CD14-positive monocyte (primary cell): ENCODE measurements at regions not wholly inside any gene's neighbourhood (a gene's known extent, or its start where the extent isn't known, plus 50 kb on each side); places are given as distances from the start of the nearest gene placed in this dataset.

Experiments used
- DNase-seq, 3 donors: peaks; one replicate each; pipeline ENCODE4 v3.0.0-alpha.2; 2011 to 2022
- H2AFZ ChIP-seq: 2 replicates; pipeline ENCODE4 v1.6.0; 2012; ENCODE audit warnings: mild to moderate bottlenecking, low read depth, low read length, inconsistent platforms; ENCODE audit not compliant: insufficient read depth, poor library complexity, severe bottlenecking
- H3K27ac ChIP-seq, 2 donors: 1 replicate in 1 of 2; 2 replicates in 1 of 2; pipeline ENCODE4 v1.5.1; 2012 to 2013; ENCODE audit warnings: low read length in 2 of 2, control low read depth in 1 of 2, inconsistent platforms in 1 of 2, low read depth in 1 of 2, mild to moderate bottlenecking in 1 of 2
- H3K27me3 ChIP-seq, 2 donors: one replicate each; pipeline versions ENCODE4 v1.6.0 to v1.6.1; 2011 to 2013; ENCODE audit warnings: low read length in 2 of 2; ENCODE audit not compliant: control insufficient read depth in 2 of 2, insufficient read depth in 2 of 2
- H3K36me3 ChIP-seq, 2 donors: replicated peaks in 1 of 2; 1 replicate in 1 of 2; 2 replicates in 1 of 2; pipeline versions ENCODE4 v1.5.1 to v1.6.1; 2012 to 2013; ENCODE audit warnings: low read length in 2 of 2, control low read depth in 1 of 2, inconsistent platforms in 1 of 2, mild to moderate bottlenecking in 1 of 2; ENCODE audit not compliant: insufficient read depth in 2 of 2, control insufficient read depth in 1 of 2
- H3K4me1 ChIP-seq, 2 donors: 1 replicate in 1 of 2; 2 replicates in 1 of 2; pipeline versions ENCODE4 v1.5.1 to v1.6.1; 2012 to 2013; ENCODE audit warnings: low read length in 2 of 2, control low read depth in 1 of 2, inconsistent platforms in 1 of 2, mild to moderate bottlenecking in 1 of 2, moderate library complexity in 1 of 2; ENCODE audit not compliant: insufficient read depth in 2 of 2, control insufficient read depth in 1 of 2
- H3K4me2 ChIP-seq: replicated peaks from 2 replicates; pipeline ENCODE3; 2012; ENCODE audit warnings: low read length, moderate library complexity, mild to moderate bottlenecking; ENCODE audit not compliant: poor library complexity, severe bottlenecking; ENCODE audit errors: extremely low read depth
- H3K4me3 ChIP-seq, 3 experiments: fragments of 200-600 bp in 1 of 3; sonication (generic) in 1 of 3; replicated peaks in 1 of 3; 1 replicate in 2 of 3; 2 replicates in 1 of 3; pipeline ENCODE4 v1.5.1; 2011 to 2013; ENCODE audit warnings: low read length in 3 of 3, mild to moderate bottlenecking in 3 of 3, control low read depth in 2 of 3, low read depth in 2 of 3, inconsistent platforms in 1 of 3, moderate library complexity in 1 of 3
- H3K79me2 ChIP-seq: 2 replicates; pipeline ENCODE4 v1.6.0; 2012; ENCODE audit warnings: mild to moderate bottlenecking, control low read depth, inconsistent platforms, low read length, moderate library complexity; ENCODE audit not compliant: insufficient read depth
- H3K9ac ChIP-seq: 2 replicates; pipeline ENCODE4 v1.6.0; 2017; ENCODE audit warnings: low read length, mild to moderate bottlenecking; ENCODE audit not compliant: insufficient read depth, poor library complexity, severe bottlenecking
- H3K9me3 ChIP-seq, 2 donors: replicated peaks in 1 of 2; 1 replicate in 1 of 2; 2 replicates in 1 of 2; pipeline versions ENCODE4 v1.5.1 to v1.6.1; 2012 to 2013; ENCODE audit warnings: low read length in 2 of 2, control low read depth in 1 of 2; ENCODE audit not compliant: control insufficient read depth in 1 of 2, insufficient read depth in 1 of 2
- H4K20me1 ChIP-seq: 2 replicates; pipeline ENCODE4 v1.6.0; 2012; ENCODE audit warnings: mild to moderate bottlenecking, low read length, control low read depth, moderate library complexity; ENCODE audit not compliant: insufficient read depth
- H3K27ac Mint-ChIP-seq, 7 donors: one replicate each; pipeline ENCODE4 v1.8.0; 2020; ENCODE audit warnings: mild to moderate bottlenecking in 7 of 7, mixed read lengths in 7 of 7, moderate library complexity in 6 of 7, inconsistent platforms in 2 of 7
- H3K27me3 Mint-ChIP-seq, 3 donors: one replicate each; pipeline ENCODE4 v1.8.0; 2021 to 2022; ENCODE audit warnings: low read depth in 3 of 3, mild to moderate bottlenecking in 3 of 3, mixed read lengths in 3 of 3, moderate library complexity in 3 of 3, inconsistent platforms in 1 of 3
- H3K36me3 Mint-ChIP-seq, 2 donors: one replicate each; pipeline ENCODE4 v1.8.0; 2020; ENCODE audit warnings: mixed read lengths in 2 of 2, inconsistent platforms in 1 of 2, mild to moderate bottlenecking in 1 of 2
- H3K4me1 Mint-ChIP-seq: one replicate; pipeline ENCODE4 v1.8.0; 2020; ENCODE audit warnings: mild to moderate bottlenecking, mixed read lengths
- H3K4me3 Mint-ChIP-seq, 2 donors: one replicate each; pipeline ENCODE4 v1.8.0; 2020; ENCODE audit warnings: mild to moderate bottlenecking in 2 of 2, mixed read lengths in 2 of 2, moderate library complexity in 1 of 2
- H3K9me3 Mint-ChIP-seq, 7 donors: one replicate each; pipeline ENCODE4 v1.8.0; 2020 to 2022; ENCODE audit warnings: mixed read lengths in 7 of 7, mild to moderate bottlenecking in 6 of 7, moderate library complexity in 6 of 7, inconsistent platforms in 2 of 7
- CTCF ChIP-seq: fragments of 200-600 bp; IDR thresholded peaks from one replicate; pipeline ENCODE4 v1.8.0; 2022; ENCODE audit warnings: antibody characterized with exemption, mild to moderate bottlenecking
- WGBS: methylation state at CpG from one replicate; pipeline ENCODE4 v1.1.5; 2013; ENCODE audit warnings: missing lambda C conversion rate; ENCODE audit not compliant: insufficient coverage; 5-methylcytosine and 5-hydroxymethylcytosine counted together
- intact Hi-C, 2 donors: fragments of 100-400 bp; cut with micrococcal nuclease; formaldehyde crosslinking; loops; one replicate each; pipeline versions ENCODE4 v1.15.0 to v1.15.1; 2023

GRCh38 chr6:121940728-121941127 is 458.7 kb upstream of the HSF2 start:
- no CpG with 5 or more reads among the region's 2 CpGs for WGBS
- no peak for TF ChIP-seq CTCF
- no peak overlapping the region for H2AFZ ChIP-seq

GRCh38 chr6:121944354-121944753 is 455.1 kb upstream of the HSF2 start:
- H3K4me1 Mint-ChIP-seq = no peaks in the 10 kb centered on the region
- H3K36me3 ChIP-seq = no peaks in the 10 kb centered on the region
- H3K36me3 Mint-ChIP-seq = no peaks in the 10 kb centered on the region
- H3K27me3 ChIP-seq = no peaks in the 10 kb centered on the region
- no peaks in the 10 kb centered on the region for H4K20me1 ChIP-seq
- no peak for TF ChIP-seq CTCF
- intact Hi-C loops = no loop called here
- no peaks in the 10 kb centered on the region for H3K4me1 ChIP-seq
- no peak overlapping the region for H3K4me3 Mint-ChIP-seq
- no peaks in the 10 kb centered on the region for H3K27me3 Mint-ChIP-seq
- H3K79me2 ChIP-seq = no peaks in the 10 kb centered on the region
- H3K4me2 ChIP-seq = no peak overlapping the region
- H3K4me3 ChIP-seq = no peak overlapping the region
- no peak overlapping the region for H3K27ac Mint-ChIP-seq
- DNase-seq = no peak
- H3K9ac ChIP-seq = no peak overlapping the region
- peaks cover 0 to 7% of the 10 kb centered on the region in 2 donors for H3K9me3 ChIP-seq
- H2AFZ ChIP-seq = no peak overlapping the region
- WGBS = no CpG with 5 or more reads among the region's 1 CpG
- H3K27ac ChIP-seq = no peak overlapping the region
- peaks cover 0 to 11% (median 3%) of the 10 kb centered on the region in 7 donors for H3K9me3 Mint-ChIP-seq

More at GRCh38 chr6:121940728-121941127, 458.7 kb upstream of the HSF2 start:
- Mint-ChIP-seq H3K36me3 (no peaks in the 10 kb centered on the region), H3K27ac (no peak overlapping the region), H3K4me3 (no peak overlapping the region), H3K4me1 (no peaks in the 10 kb centered on the region), H3K27me3 (no peaks in the 10 kb centered on the region), H3K9me3 (peaks cover 2 to 5% (median 3%) of the 10 kb centered on the region in 7 donors)
- H3K9ac ChIP-seq = no peak overlapping the region
- no peaks in the 10 kb centered on the region for H4K20me1 ChIP-seq
- H3K4me1 ChIP-seq = no peaks in the 10 kb centered on the region
- peaks cover 0 to 7% of the 10 kb centered on the region in 2 donors for H3K9me3 ChIP-seq
- no peaks in the 10 kb centered on the region for H3K36me3 ChIP-seq
- H3K4me2 ChIP-seq = no peak overlapping the region
- H3K4me3 ChIP-seq = no peak overlapping the region
- H3K27me3 ChIP-seq = no peaks in the 10 kb centered on the region
- intact Hi-C loops = no loop called here
- no peak for DNase-seq
- no peak overlapping the region for H3K27ac ChIP-seq
- H3K79me2 ChIP-seq = no peaks in the 10 kb centered on the region
